ENCODE measurements at regions not wholly inside any gene's neighbourhood (a gene's known extent, or its start where the extent isn't known, plus 50 kb on each side); places are given as distances from the start of the nearest gene placed in this dataset.
"Not testable (repeated sequence)": the region's sequence is repeated elsewhere in the genome, so short reads cannot be mapped to it uniquely, and the experiment has no call there.

DNA sequence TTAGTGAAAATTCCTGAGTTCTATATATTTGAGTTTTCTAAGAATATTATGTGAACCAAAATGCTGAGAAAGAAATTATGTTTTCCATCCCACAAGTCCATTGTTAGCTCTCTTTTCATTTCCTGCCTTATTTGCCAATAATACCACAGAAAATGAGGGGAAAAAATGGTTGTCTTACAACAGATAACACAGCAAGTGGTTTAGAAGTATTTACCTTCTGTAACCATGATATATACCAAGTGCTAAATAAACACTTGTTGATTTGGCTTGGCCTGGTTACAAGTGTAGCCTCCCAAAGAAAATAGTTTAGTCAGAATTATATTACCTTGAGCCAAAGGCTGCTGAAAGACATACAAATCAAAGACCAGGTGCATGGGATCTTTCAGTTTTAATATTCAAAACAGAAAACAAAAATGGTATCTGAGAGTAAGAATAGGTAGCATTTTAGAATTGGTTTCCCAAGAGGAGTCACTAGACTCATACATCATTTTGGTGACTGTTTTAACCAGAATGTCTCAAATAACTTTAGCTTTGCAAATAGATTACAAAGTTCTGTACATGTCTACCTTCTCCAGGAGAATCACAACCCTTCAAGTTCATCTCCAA is 439.8 kb upstream of the DYNLRB2 start:
- Histone ChIP-seq H3K4me3 (no peak overlapping the region), H3K27ac (no peak overlapping the region), H3K9me3 (ENCODE audit: low read depth, low read length) (no peaks in the 10 kb centered on the region), H3K36me3 (ENCODE audit: insufficient read depth, low read length) (no peaks in the 10 kb centered on the region), H3K9ac (ENCODE audit: insufficient read length) (no peak overlapping the region)
- TF ChIP-seq FOXP2 (optimal IDR thresholded peaks at IDR 0.05; ENCODE audit: control extremely low read depth, extremely low read length, insufficient read depth) (no peak), POLR2AphosphoS5 (IDR thresholded peaks at IDR 0.05; ENCODE audit: borderline replicate concordance, low read depth, low read length) (no peak), EZH2 (IDR thresholded peaks at IDR 0.05) (no peak)
- no peak for DNase-seq (ENCODE audit: low read depth, low spot score)

DNA sequence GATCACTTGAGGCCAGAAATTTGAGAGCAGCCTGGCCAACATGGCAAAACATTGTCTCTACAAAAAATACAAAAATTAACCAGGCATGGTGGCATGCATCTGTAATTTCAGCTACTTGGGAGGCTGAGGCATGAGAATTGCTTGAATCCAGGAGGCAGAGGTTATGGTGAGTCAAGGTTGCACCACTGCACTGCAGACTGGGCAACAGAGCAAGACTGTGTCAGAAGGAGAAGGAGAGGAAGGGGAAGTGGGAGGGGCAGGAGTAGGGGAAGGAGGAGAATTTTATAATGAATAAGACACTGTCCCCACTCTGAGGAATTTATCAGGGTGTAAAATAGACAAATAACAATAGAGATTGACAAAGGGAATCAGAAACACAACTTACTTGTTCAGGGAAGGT is 440.6 kb upstream of the DYNLRB2 start:
- Histone ChIP-seq H3K9ac (ENCODE audit: insufficient read length) (no peak overlapping the region), H3K27ac (no peak overlapping the region), H3K36me3 (ENCODE audit: insufficient read depth, low read length) (no peaks in the 10 kb centered on the region), H3K4me3 (no peak overlapping the region), H3K9me3 (ENCODE audit: low read depth, low read length) (no peaks in the 10 kb centered on the region)
- TF ChIP-seq POLR2AphosphoS5 (IDR thresholded peaks at IDR 0.05; ENCODE audit: borderline replicate concordance, low read depth, low read length) (no peak), EZH2 (IDR thresholded peaks at IDR 0.05) (no peak), FOXP2 (optimal IDR thresholded peaks at IDR 0.05; ENCODE audit: control extremely low read depth, extremely low read length, insufficient read depth) (no peak)
- DNase-seq (ENCODE audit: low read depth, low spot score) = no peak

DNA sequence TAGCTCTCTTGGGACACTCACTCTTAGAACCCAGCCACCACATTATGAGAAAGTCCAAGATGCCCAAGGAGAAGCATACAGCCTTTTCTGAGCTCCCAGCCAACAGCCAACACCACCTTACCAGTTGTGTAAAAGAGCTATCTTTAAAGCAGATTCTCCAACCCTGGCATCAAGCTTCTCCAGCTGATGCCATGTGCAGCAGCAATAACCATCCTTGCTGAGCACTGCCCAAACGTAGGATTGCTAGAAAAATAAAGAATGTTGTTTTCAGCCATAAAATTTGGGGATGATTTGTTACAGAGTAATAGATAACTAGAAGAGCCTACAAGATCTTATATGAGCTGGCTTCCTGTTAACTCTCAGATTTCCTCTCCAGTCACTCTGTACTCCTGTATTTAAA is 443.7 kb upstream of the DYNLRB2 start:
- H3K27ac ChIP-seq = no peak overlapping the region
- no peaks in the 10 kb centered on the region for H3K36me3 ChIP-seq (ENCODE audit: insufficient read depth, low read length)
- no peaks in the 10 kb centered on the region for H3K9me3 ChIP-seq (ENCODE audit: low read depth, low read length)
- TF ChIP-seq FOXP2 (optimal IDR thresholded peaks at IDR 0.05; ENCODE audit: control extremely low read depth, extremely low read length, insufficient read depth) = no peak
- H3K9ac ChIP-seq (ENCODE audit: insufficient read length) = no peak overlapping the region
- H3K4me3 ChIP-seq = no peak overlapping the region
- no peak for DNase-seq (ENCODE audit: low read depth, low spot score)

DNA sequence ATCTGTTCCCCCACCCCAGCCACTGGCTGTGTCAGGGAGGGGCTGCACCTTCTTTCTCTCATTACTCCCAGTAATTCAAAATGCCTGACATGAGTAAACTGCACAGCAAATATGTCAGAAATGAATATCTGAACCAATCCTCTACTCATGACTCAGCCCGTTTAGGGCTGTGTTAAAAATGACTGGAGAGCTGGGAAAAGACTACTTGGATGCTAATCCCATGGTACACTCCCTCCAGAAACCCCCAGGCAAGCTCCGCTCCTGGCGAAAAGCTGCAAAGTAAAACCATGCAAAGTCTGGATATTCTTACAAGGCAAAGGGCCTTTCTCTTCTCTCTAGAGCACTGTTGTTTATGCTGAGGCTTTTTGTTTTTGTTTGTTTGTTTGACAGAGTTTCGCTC is 448.1 kb upstream of the DYNLRB2 start:
- no peaks in the 10 kb centered on the region for H3K36me3 ChIP-seq (ENCODE audit: insufficient read depth, low read length)
- H3K9me3 ChIP-seq (ENCODE audit: low read depth, low read length) = no peaks in the 10 kb centered on the region
- no peak overlapping the region for H3K9ac ChIP-seq (ENCODE audit: insufficient read length)
- no peak overlapping the region for H3K4me3 ChIP-seq
- H3K27ac ChIP-seq = no peak overlapping the region
- TF ChIP-seq EZH2 (IDR thresholded peaks at IDR 0.05) (no peak), FOXP2 (optimal IDR thresholded peaks at IDR 0.05; ENCODE audit: control extremely low read depth, extremely low read length, insufficient read depth) (no peak), POLR2AphosphoS5 (IDR thresholded peaks at IDR 0.05; ENCODE audit: borderline replicate concordance, low read depth, low read length) (no peak)
- no peak for DNase-seq (ENCODE audit: low read depth, low spot score)

DNA sequence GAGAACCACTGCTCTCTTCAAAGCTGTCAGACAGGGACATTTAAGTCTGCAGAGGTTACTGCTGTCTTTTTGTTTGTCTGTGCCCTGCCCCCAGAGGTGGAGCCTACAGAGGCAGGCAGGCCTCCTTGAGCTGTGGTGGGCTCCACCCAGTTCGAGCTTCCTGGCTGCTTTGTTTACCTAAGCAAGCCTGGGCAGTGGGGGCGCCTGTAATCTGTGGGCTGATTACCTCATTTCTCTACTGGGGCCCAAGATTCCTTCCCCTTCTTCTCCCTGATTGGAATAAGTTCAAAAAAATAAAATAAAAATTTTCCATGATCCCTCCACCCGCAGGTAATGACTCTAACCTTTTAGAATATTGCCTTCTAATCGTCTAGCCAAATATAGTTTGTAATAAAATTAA is 449.3 kb upstream of the DYNLRB2 start:
- DNase-seq (ENCODE audit: low read depth, low spot score); H3K9me3 ChIP-seq (ENCODE audit: low read depth, low read length); H3K27ac ChIP-seq; H3K4me3 ChIP-seq; H3K9ac ChIP-seq (ENCODE audit: insufficient read length); H3K36me3 ChIP-seq (ENCODE audit: insufficient read depth, low read length): not testable (repeated sequence)

DNA sequence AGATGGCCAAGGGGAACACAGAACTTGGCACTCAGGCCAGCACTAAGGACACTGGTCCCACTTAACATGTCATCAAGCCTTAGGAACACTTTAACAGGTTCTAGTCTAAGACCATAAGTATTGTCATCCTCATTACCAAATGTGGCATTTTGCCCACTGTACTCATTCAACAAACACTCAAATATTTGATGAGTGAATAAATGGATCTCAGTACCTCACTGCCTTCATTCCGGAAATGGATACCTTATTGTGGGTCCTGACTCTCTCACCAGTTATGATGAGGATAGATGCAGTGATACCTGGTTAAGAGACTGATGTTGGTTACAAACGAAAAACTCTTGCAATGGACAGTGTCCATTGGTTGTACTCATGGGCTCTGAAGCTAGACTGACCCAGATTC is 455.2 kb upstream of the DYNLRB2 start:
- Histone ChIP-seq H3K4me3 (no peak overlapping the region), H3K27ac (no peak overlapping the region), H3K9ac (ENCODE audit: insufficient read length) (no peak overlapping the region), H3K9me3 (ENCODE audit: low read depth, low read length) (no peaks in the 10 kb centered on the region), H3K36me3 (ENCODE audit: insufficient read depth, low read length) (no peaks in the 10 kb centered on the region)
- DNase-seq (ENCODE audit: low read depth, low spot score) = no peak
- TF ChIP-seq FOXP2 (optimal IDR thresholded peaks at IDR 0.05; ENCODE audit: control extremely low read depth, extremely low read length, insufficient read depth) (no peak), POLR2AphosphoS5 (IDR thresholded peaks at IDR 0.05; ENCODE audit: borderline replicate concordance, low read depth, low read length) (no peak), EZH2 (IDR thresholded peaks at IDR 0.05) (no peak)

DNA sequence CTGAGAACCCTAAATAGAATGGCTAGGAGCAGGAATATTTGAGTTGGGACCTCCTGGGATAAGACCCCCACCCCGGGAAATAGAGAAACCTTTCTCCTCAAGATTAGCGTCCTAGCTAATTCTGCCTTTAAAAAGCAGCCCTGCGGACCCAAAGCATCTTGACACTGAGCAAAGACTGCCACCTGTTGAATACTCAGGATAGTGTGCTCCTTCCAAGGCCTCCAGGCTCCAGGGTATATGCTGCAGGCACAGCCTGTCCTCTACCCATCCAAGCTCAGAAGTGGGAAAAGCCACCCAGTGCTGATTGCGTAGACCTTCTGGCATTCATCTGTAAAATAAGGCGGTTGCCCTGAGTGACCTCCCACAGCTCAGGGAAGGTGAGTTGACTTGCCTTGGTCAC is 456.2 kb upstream of the DYNLRB2 start:
- no peak for DNase-seq (ENCODE audit: low read depth, low spot score)

DNA sequence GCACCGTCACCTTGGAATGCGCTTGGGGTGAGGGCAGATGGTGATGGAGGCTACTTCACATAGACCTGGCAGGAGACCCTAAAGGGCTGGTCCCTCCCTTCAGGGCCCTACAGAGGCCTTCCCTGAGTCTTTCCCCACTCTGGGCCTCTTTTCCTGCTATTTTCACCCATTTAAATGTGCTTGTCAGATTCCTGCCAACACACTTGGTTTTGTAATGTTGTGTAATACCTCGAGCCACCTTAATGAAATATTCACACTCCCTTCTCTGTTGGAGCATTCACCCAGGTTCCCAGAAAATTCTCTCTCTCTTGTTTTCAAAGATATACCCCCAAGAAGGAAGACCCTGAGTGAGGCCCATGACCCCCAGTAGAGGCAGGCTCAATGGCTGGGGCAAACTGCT is 456.6 kb upstream of the DYNLRB2 start:
- Histone ChIP-seq H3K9me3 (ENCODE audit: low read depth, low read length) (no peaks in the 10 kb centered on the region), H3K36me3 (ENCODE audit: insufficient read depth, low read length) (no peaks in the 10 kb centered on the region), H3K4me3 (no peak overlapping the region), H3K27ac (no peak overlapping the region), H3K9ac (ENCODE audit: insufficient read length) (no peak overlapping the region)
- no peak for TF ChIP-seq FOXP2 (optimal IDR thresholded peaks at IDR 0.05; ENCODE audit: control extremely low read depth, extremely low read length, insufficient read depth)
- TF ChIP-seq EZH2 (IDR thresholded peaks at IDR 0.05) = no peak
- no peak for TF ChIP-seq POLR2AphosphoS5 (IDR thresholded peaks at IDR 0.05; ENCODE audit: borderline replicate concordance, low read depth, low read length)
- no peak for DNase-seq (ENCODE audit: low read depth, low spot score)

More for the DNA sequence above, 456.2 kb upstream of the DYNLRB2 start:
- Histone ChIP-seq H3K4me3 (no peak overlapping the region), H3K9ac (ENCODE audit: insufficient read length) (no peak overlapping the region), H3K9me3 (ENCODE audit: low read depth, low read length) (no peaks in the 10 kb centered on the region), H3K27ac (no peak overlapping the region), H3K36me3 (ENCODE audit: insufficient read depth, low read length) (no peaks in the 10 kb centered on the region)
- TF ChIP-seq EZH2 (IDR thresholded peaks at IDR 0.05) = no peak
- no peak for TF ChIP-seq POLR2AphosphoS5 (IDR thresholded peaks at IDR 0.05; ENCODE audit: borderline replicate concordance, low read depth, low read length)
- TF ChIP-seq FOXP2 (optimal IDR thresholded peaks at IDR 0.05; ENCODE audit: control extremely low read depth, extremely low read length, insufficient read depth) = no peak

DNA sequence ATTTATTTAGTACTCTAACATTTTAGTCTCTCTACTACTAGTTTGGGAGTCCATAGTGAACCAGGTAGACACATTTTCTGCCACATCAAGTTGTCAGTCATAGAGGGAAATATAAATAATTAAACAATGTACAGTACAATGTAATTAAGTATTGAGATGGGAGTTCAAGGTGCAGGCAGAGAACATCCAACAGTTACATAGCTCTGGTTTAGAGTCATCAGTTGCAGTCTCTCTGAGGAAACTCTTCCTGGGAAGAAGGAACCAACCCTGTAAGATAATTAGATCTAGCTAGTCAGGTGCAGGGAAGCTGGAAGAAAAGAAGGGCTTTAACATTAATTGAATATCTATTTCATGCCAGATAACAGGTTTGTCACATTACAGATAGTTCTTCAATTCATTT is 457.9 kb upstream of the DYNLRB2 start:
- H3K9ac ChIP-seq (ENCODE audit: insufficient read length) = no peak overlapping the region
- TF ChIP-seq POLR2AphosphoS5 (IDR thresholded peaks at IDR 0.05; ENCODE audit: borderline replicate concordance, low read depth, low read length) (no peak), FOXP2 (optimal IDR thresholded peaks at IDR 0.05; ENCODE audit: control extremely low read depth, extremely low read length, insufficient read depth) (no peak), EZH2 (IDR thresholded peaks at IDR 0.05) (no peak)
- no peaks in the 10 kb centered on the region for H3K9me3 ChIP-seq (ENCODE audit: low read depth, low read length)
- no peak overlapping the region for H3K27ac ChIP-seq
- no peaks in the 10 kb centered on the region for H3K36me3 ChIP-seq (ENCODE audit: insufficient read depth, low read length)
- H3K4me3 ChIP-seq = no peak overlapping the region
- DNase-seq (ENCODE audit: low read depth, low spot score) = no peak
